CD8-positive, alpha-beta memory T cell (primary cell): ENCODE measurements at regions not wholly inside any gene's neighbourhood (a gene's known extent, or its start where the extent isn't known, plus 50 kb on each side); places are given as distances from the start of the nearest gene placed in this dataset.

Source experiments
- CTCF ChIA-PET: fragments of 350-600 bp; sonication (Branson Sonifier 250); formaldehyde crosslinking; loops from one replicate; lab custom pipeline; 2021; ENCODE audit warnings: antibody characterized with exemption; lab: Charles Lee
- POLR2A ChIA-PET: fragments of 350-600 bp; sonication (Branson Sonifier 250); formaldehyde crosslinking; loops from one replicate; lab custom pipeline; 2021; ENCODE audit warnings: antibody characterized with exemption; lab: Charles Lee
- DNase-seq, 5 donors: peaks; one replicate each; pipeline versions ENCODE4 v3.0.0 to v3.0.0-alpha.2; 2020 to 2022; ENCODE audit warnings: mixed read lengths in 1 of 5
- H3K27ac ChIP-seq: one replicate; pipeline ENCODE4 v1.7.0; 2013; ENCODE audit warnings: low read depth, mild to moderate bottlenecking, low read length, moderate library complexity
- H3K27me3 ChIP-seq: 2 replicates; pipeline ENCODE4 v1.7.0; 2013; ENCODE audit warnings: low read length, mild to moderate bottlenecking; ENCODE audit not compliant: insufficient read depth, poor library complexity, severe bottlenecking
- H3K36me3 ChIP-seq: 2 replicates; pipeline ENCODE4 v1.7.0; 2013; ENCODE audit warnings: mild to moderate bottlenecking, low read length, moderate library complexity; ENCODE audit not compliant: insufficient read depth
- H3K4me1 ChIP-seq: 2 replicates; pipeline ENCODE4 v1.7.0; 2013; ENCODE audit warnings: mild to moderate bottlenecking, low read length, moderate library complexity; ENCODE audit not compliant: insufficient read depth
- H3K4me3 ChIP-seq: 2 replicates; pipeline ENCODE4 v1.7.0; 2013; ENCODE audit warnings: mild to moderate bottlenecking, low read length
- H3K9me3 ChIP-seq: 2 replicates; pipeline ENCODE4 v1.7.0; 2013; ENCODE audit warnings: mild to moderate bottlenecking, low read length
- H3K27ac Mint-ChIP-seq, 8 donors: one replicate each; pipeline ENCODE4 v1.8.0; 2020 to 2021; ENCODE audit warnings: mixed read lengths in 8 of 8, mild to moderate bottlenecking in 6 of 8, inconsistent platforms in 3 of 8, moderate library complexity in 3 of 8
- H3K27me3 Mint-ChIP-seq, 2 donors: one replicate each; pipeline ENCODE4 v1.8.0; 2020 to 2021; ENCODE audit warnings: mixed read lengths in 2 of 2, mild to moderate bottlenecking in 1 of 2, moderate library complexity in 1 of 2
- H3K36me3 Mint-ChIP-seq, 3 donors: one replicate each; pipeline ENCODE4 v1.8.0; 2020 to 2021; ENCODE audit warnings: mixed read lengths in 3 of 3, inconsistent platforms in 1 of 3, mild to moderate bottlenecking in 1 of 3
- H3K4me1 Mint-ChIP-seq, 3 donors: one replicate each; pipeline ENCODE4 v1.8.0; 2020 to 2021; ENCODE audit warnings: mixed read lengths in 3 of 3, inconsistent platforms in 1 of 3, mild to moderate bottlenecking in 1 of 3
- H3K4me3 Mint-ChIP-seq, 7 donors: one replicate each; pipeline ENCODE4 v1.8.0; 2020 to 2021; ENCODE audit warnings: mixed read lengths in 7 of 7, mild to moderate bottlenecking in 6 of 7, moderate library complexity in 4 of 7, inconsistent platforms in 2 of 7
- H3K9me3 Mint-ChIP-seq, 5 donors: one replicate each; pipeline ENCODE4 v1.8.0; 2020 to 2022; ENCODE audit warnings: mixed read lengths in 5 of 5, mild to moderate bottlenecking in 3 of 5, moderate library complexity in 2 of 5, inconsistent platforms in 1 of 5

GRCh38 chr15:81751256-81751655 is 294.6 kb downstream of the MEX3B start:
- ChIA-PET CTCF (no interaction called here), POLR2A (no interaction called here)

DNA sequence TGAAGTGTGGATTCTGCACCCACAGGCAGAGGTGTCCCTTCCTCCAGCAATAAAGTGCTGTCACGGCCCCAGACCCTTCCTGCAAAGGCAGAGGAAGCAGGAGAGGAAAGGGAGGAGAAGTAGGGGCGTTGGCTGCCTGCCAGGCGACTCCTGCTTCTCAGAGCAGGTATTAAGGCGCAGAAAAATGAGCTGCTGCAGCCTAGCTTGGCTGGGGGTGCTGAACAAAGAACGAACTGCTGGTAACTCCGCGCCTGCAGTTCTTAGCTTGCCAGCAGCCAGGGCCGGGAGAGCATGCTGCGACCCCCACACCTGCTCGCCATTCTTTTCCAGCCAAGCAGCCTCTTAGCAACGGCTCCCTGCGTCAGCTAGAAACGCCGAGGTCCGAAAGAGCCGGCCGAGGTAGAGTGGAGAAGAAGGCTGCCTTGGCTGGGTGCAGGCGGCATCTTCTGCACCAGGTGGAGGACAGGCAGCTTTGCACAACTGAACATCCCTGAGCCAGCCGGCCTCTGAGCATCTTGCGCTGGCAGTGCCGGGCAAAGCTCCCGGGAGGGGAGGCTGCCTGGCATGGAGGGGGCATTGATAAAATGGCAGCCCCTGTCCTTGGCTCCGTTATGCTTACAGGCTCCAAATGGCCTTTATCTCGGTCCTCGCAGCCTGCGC is 296.0 kb downstream of the MEX3B start:
- no peak overlapping the region for H3K27ac Mint-ChIP-seq
- H3K36me3 Mint-ChIP-seq, result no peaks in the 10 kb centered on the region
- peaks cover 10 to 16% of the 10 kb centered on the region in 2 donors for H3K27me3 Mint-ChIP-seq
- Histone ChIP-seq H3K27ac (no peak overlapping the region), H3K4me3 (no peak overlapping the region), H3K27me3 (no peaks in the 10 kb centered on the region), H3K36me3 (no peaks in the 10 kb centered on the region), H3K4me1 (no peaks in the 10 kb centered on the region), H3K9me3 (no peaks in the 10 kb centered on the region)
- H3K4me3 Mint-ChIP-seq, result no peak overlapping the region
- no peak for DNase-seq
- H3K4me1 Mint-ChIP-seq, result no peaks in the 10 kb centered on the region
- ChIA-PET CTCF (no interaction called here), POLR2A (no interaction called here)
- no peaks in the 10 kb centered on the region for H3K9me3 Mint-ChIP-seq

More at GRCh38 chr15:81751256-81751655, 294.6 kb downstream of the MEX3B start:
- Histone ChIP-seq H3K27ac (no peak overlapping the region), H3K4me1 (no peaks in the 10 kb centered on the region), H3K4me3 (no peak overlapping the region), H3K27me3 (no peaks in the 10 kb centered on the region), H3K9me3 (no peaks in the 10 kb centered on the region), H3K36me3 (no peaks in the 10 kb centered on the region)
- no peak for DNase-seq
- H3K4me3 Mint-ChIP-seq, result no peak overlapping the region
- no peak overlapping the region for H3K27ac Mint-ChIP-seq
- no peaks in the 10 kb centered on the region for H3K9me3 Mint-ChIP-seq
- H3K36me3 Mint-ChIP-seq, result no peaks in the 10 kb centered on the region
- H3K27me3 Mint-ChIP-seq, result peaks cover 10 to 16% of the 10 kb centered on the region in 2 donors
- no peaks in the 10 kb centered on the region for H3K4me1 Mint-ChIP-seq

DNA sequence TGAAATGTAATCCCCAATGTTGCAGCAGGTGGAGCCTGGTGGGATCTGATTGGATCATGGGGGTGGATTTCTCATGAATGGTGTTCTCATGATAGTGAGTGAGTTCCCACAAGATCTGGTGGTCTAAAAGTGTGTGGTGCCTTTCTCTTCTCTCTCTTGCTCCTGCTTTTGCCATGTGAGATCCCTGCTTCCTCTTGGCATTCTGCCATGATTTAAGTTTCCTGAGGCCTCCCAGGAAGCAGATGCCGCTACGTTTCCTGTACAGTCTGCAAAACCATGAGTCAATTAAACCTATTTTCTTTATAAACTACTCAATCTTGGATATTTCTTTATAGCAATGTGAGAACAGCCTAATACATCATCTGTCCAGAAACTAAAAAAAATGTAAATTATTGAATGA is 298.3 kb downstream of the MEX3B start:
- DNase-seq, result no peak
- H3K27ac ChIP-seq, result no peak overlapping the region
- H3K27me3 ChIP-seq, result no peaks in the 10 kb centered on the region
- H3K36me3 ChIP-seq, result no peaks in the 10 kb centered on the region
- no peaks in the 10 kb centered on the region for H3K4me1 ChIP-seq
- Mint-ChIP-seq H3K4me1 (no peaks in the 10 kb centered on the region), H3K4me3 (no peak overlapping the region), H3K36me3 (no peaks in the 10 kb centered on the region), H3K27me3 (peaks cover 7 to 12% of the 10 kb centered on the region in 2 donors), H3K9me3 (no peaks in the 10 kb centered on the region), H3K27ac (no peak overlapping the region)
- H3K4me3 ChIP-seq, result no peak overlapping the region
- ChIA-PET POLR2A (no interaction called here), CTCF (no interaction called here)
- H3K9me3 ChIP-seq, result no peaks in the 10 kb centered on the region

DNA sequence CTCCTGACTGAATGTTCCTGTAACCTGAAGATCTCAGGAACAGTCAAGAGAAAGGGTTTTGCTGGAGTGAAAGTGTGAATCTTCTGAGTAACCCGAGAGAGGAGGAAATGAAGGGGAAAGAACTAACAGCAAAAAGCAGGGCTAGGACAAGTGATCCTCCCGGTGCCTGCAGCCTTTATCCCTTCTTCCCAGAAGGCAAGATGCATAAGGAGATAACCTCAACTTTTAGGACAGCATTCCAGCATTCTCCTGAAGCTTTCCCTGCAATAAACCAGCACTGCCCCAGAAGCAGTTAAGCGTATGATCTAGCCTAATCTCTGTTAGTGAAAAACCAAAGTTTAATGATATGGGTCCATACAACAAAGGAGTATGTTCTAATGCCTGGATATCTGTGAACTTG is 298.8 kb downstream of the MEX3B start:
- H3K4me3 ChIP-seq, result no peak overlapping the region
- H3K36me3 Mint-ChIP-seq, result no peaks in the 10 kb centered on the region
- ChIA-PET POLR2A (no interaction called here), CTCF (no interaction called here)
- H3K36me3 ChIP-seq, result no peaks in the 10 kb centered on the region
- H3K27me3 Mint-ChIP-seq, result peaks cover 5 to 12% of the 10 kb centered on the region in 2 donors
- H3K4me3 Mint-ChIP-seq, result no peak overlapping the region
- DNase-seq, result no peak
- H3K9me3 ChIP-seq, result no peaks in the 10 kb centered on the region
- no peaks in the 10 kb centered on the region for H3K9me3 Mint-ChIP-seq
- H3K27me3 ChIP-seq, result no peaks in the 10 kb centered on the region
- no peaks in the 10 kb centered on the region for H3K4me1 Mint-ChIP-seq
- H3K27ac Mint-ChIP-seq, result no peak overlapping the region
- no peaks in the 10 kb centered on the region for H3K4me1 ChIP-seq
- no peak overlapping the region for H3K27ac ChIP-seq

DNA sequence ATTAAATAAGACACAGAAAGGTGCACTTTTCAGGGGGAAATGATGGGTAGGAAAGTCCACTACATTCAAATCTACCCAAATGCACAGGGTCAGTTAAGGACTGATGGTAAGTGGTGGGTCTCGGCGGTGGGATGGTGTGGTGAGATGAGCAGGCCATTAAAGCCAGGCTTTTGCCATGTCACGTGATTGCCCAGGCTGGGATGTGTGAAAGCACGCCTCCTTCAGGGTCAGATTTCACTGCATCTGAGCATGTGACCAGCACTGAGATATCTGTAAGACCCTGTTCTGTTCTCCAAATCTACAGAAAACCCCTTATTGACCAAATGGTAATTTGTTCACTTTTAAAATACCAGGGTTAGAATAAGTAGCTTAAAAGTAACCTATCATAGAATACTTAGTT is 301.5 kb downstream of the MEX3B start:
- no peak overlapping the region for H3K4me3 ChIP-seq
- ChIA-PET POLR2A (no interaction called here), CTCF (no interaction called here)
- H3K27me3 Mint-ChIP-seq, result peaks cover 0 to 5% of the 10 kb centered on the region in 2 donors
- H3K9me3 ChIP-seq, result no peaks in the 10 kb centered on the region
- H3K27ac Mint-ChIP-seq, result no peak overlapping the region
- H3K36me3 ChIP-seq, result no peaks in the 10 kb centered on the region
- H3K4me1 ChIP-seq, result no peaks in the 10 kb centered on the region
- H3K27me3 ChIP-seq, result no peaks in the 10 kb centered on the region
- no peaks in the 10 kb centered on the region for H3K36me3 Mint-ChIP-seq
- no peaks in the 10 kb centered on the region for H3K9me3 Mint-ChIP-seq
- H3K4me3 Mint-ChIP-seq, result no peak overlapping the region
- no peak overlapping the region for H3K27ac ChIP-seq
- DNase-seq, result no peak
- H3K4me1 Mint-ChIP-seq, result no peaks in the 10 kb centered on the region

GRCh38 chr15:81740416-81740815 is 305.4 kb downstream of the MEX3B start:
- H3K27ac Mint-ChIP-seq, result no peak overlapping the region
- H3K27me3 Mint-ChIP-seq, result no peaks in the 10 kb centered on the region
- Histone ChIP-seq H3K4me3 (no peak overlapping the region), H3K27ac (no peak overlapping the region), H3K36me3 (no peaks in the 10 kb centered on the region), H3K9me3 (no peaks in the 10 kb centered on the region), H3K4me1 (no peaks in the 10 kb centered on the region), H3K27me3 (no peaks in the 10 kb centered on the region)
- no peak overlapping the region for H3K4me3 Mint-ChIP-seq
- no peaks in the 10 kb centered on the region for H3K4me1 Mint-ChIP-seq
- H3K36me3 Mint-ChIP-seq, result peaks cover 0 to 2% (median 0%) of the 10 kb centered on the region in 3 donors
- POLR2A ChIA-PET, result no interaction called here
- H3K9me3 Mint-ChIP-seq, result peaks cover 0 to 2% (median 0%) of the 10 kb centered on the region in 5 donors
- no peak for DNase-seq
- CTCF ChIA-PET, result no interaction called here

DNA sequence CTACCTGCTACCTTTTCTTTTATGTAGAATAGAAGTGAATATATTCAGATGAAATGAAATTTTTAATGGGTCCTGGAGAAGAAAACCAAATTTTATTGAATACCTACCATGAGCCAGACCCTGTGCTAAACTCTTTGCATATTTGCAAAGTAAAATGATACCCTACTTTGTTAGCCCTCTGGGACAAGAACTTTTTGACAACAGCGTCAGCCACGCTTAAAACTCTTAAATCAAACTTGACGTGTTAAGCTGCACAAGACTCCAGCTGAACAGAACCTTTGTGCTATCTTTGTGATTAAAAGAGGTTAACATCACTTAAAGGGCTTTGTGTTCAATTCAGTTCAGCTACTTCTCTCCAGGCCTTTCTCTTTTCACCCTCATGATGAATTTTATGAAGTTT is 316.5 kb downstream of the MEX3B start:
- DNase-seq, result no peak
- H3K36me3 ChIP-seq, result no peaks in the 10 kb centered on the region

GRCh38 chr15:81728726-81729125 is 317.1 kb downstream of the MEX3B start:
- POLR2A ChIA-PET, result no interaction called here
- H3K4me1 Mint-ChIP-seq, result no peaks in the 10 kb centered on the region
- no peaks in the 10 kb centered on the region for H3K36me3 ChIP-seq

More for the DNA sequence above, 316.5 kb downstream of the MEX3B start:
- Mint-ChIP-seq H3K27ac (no peak overlapping the region), H3K27me3 (peaks cover 0 to 9% of the 10 kb centered on the region in 2 donors), H3K9me3 (peaks cover 0 to 4% (median 0%) of the 10 kb centered on the region in 5 donors), H3K4me1 (no peaks in the 10 kb centered on the region), H3K4me3 (no peak overlapping the region), H3K36me3 (no peaks in the 10 kb centered on the region)
- no peak overlapping the region for H3K4me3 ChIP-seq
- CTCF ChIA-PET, result no interaction called here
- no peak overlapping the region for H3K27ac ChIP-seq
- POLR2A ChIA-PET, result no interaction called here
- no peaks in the 10 kb centered on the region for H3K9me3 ChIP-seq
- no peaks in the 10 kb centered on the region for H3K4me1 ChIP-seq
- H3K27me3 ChIP-seq, result no peaks in the 10 kb centered on the region

More at GRCh38 chr15:81728726-81729125, 317.1 kb downstream of the MEX3B start:
- H3K9me3 ChIP-seq, result no peaks in the 10 kb centered on the region
- Mint-ChIP-seq H3K27ac (no peak overlapping the region), H3K36me3 (no peaks in the 10 kb centered on the region), H3K4me3 (no peak overlapping the region), H3K27me3 (peaks cover 0 to 9% of the 10 kb centered on the region in 2 donors), H3K9me3 (peaks cover 0 to 6% (median 0%) of the 10 kb centered on the region in 5 donors)
- CTCF ChIA-PET, result no interaction called here
- no peak for DNase-seq
- H3K4me3 ChIP-seq, result no peak overlapping the region
- no peak overlapping the region for H3K27ac ChIP-seq
- H3K4me1 ChIP-seq, result no peaks in the 10 kb centered on the region
- no peaks in the 10 kb centered on the region for H3K27me3 ChIP-seq
